Transverse colon (tissue), 4 donors: ENCODE measurements at regions not wholly inside any gene's neighbourhood (a gene's known extent, or its start where the extent isn't known, plus 50 kb on each side); places are given as distances from the start of the nearest gene placed in this dataset.
"Not testable (repeated sequence)": the region's sequence is repeated elsewhere in the genome, so short reads cannot be mapped to it uniquely, and the experiment has no call there.

ENCODE experiments used
- DNase-seq: peaks from one replicate; pipeline ENCODE4 v3.0.0-alpha.2; 2019
- H3K27ac ChIP-seq, 4 donors: fragments of 200-600 bp; sonication (generic); 2 replicates each; pipeline ENCODE4 v1.5.1; 2016 to 2018; ENCODE audit warnings: inconsistent platforms in 4 of 4
- H3K27me3 ChIP-seq: fragments of 200-600 bp; sonication (generic); 2 replicates; pipeline ENCODE4 v1.5.1; 2017; ENCODE audit warnings: inconsistent platforms
- H3K36me3 ChIP-seq, 4 donors: fragments of 200-600 bp; sonication (generic); 2 replicates each; pipeline ENCODE4 v1.5.1; 2017 to 2019; ENCODE audit warnings: inconsistent platforms in 4 of 4
- H3K4me1 ChIP-seq, 4 donors: fragments of 200-600 bp; sonication (generic); 2 replicates each; pipeline ENCODE4 v1.5.1; 2017 to 2020; ENCODE audit warnings: inconsistent platforms in 4 of 4
- H3K4me3 ChIP-seq, 4 donors: fragments of 200-600 bp; sonication (generic); 1 replicate in 1 of 4; 2 replicates in 3 of 4; pipeline versions ENCODE4 v1.5.1 to v1.6.1; 2017 to 2019; ENCODE audit warnings: inconsistent platforms in 4 of 4
- H3K9me3 ChIP-seq, 2 donors: fragments of 200-600 bp; sonication (generic); 2 replicates each; pipeline ENCODE4 v1.5.1; 2017 to 2019; ENCODE audit warnings: inconsistent platforms in 2 of 2
- EP300 ChIP-seq: sonication (generic); formaldehyde crosslinking; IDR thresholded peaks from one replicate; pipeline ENCODE4 v1.6.1; 2017; ENCODE audit warnings: antibody characterized with exemption, low read depth
- POLR2A ChIP-seq: fragments of 450-650 bp; IDR thresholded peaks from one replicate; pipeline ENCODE4 v1.6.1; 2016; ENCODE audit warnings: antibody characterized with exemption, mild to moderate bottlenecking, moderate library complexity
- POLR2AphosphoS5 ChIP-seq, 3 donors: sonication (generic); formaldehyde crosslinking; IDR thresholded peaks; one replicate each; pipeline ENCODE4 v1.6.1; 2016; ENCODE audit warnings: antibody characterized with exemption in 3 of 3
- WGBS, 2 donors: methylation state at CpG; one replicate each; pipeline ENCODE4 v1.1.5; 2018; ENCODE audit warnings: low coverage in 1 of 2; 5-methylcytosine and 5-hydroxymethylcytosine counted together
- in situ Hi-C, 4 donors: fragments of 200-750 bp; cut with MboI; loops; one replicate each; pipeline versions ENCODE4 v1.15.0 to v1.15.1; 2017; ENCODE audit warnings: low sequenced_read_pairs in 3 of 4, low pct_ligation_motif_present in 1 of 4, low pct_unique_long_range_greater_than_20kb in 1 of 4
- intact Hi-C: fragments of 100-400 bp; cut with DNase I; formaldehyde crosslinking; loops from one replicate; pipeline ENCODE4 v1.15.1; 2023; ENCODE audit warnings: low total_unique reads
- TF ChIP-seq, protein P1 (sequence below), 5 experiments: fragments of 200-600 bp in 3 of 5; fragments of 450-650 bp in 2 of 5; sonication (generic) in 3 of 5; IDR thresholded peaks; 1 replicate in 2 of 5; 2 replicates in 3 of 5; pipeline ENCODE4 v1.5.1; 2016 to 2017; ENCODE audit warnings: antibody characterized with exemption in 5 of 5, inconsistent platforms in 3 of 5, mild to moderate bottlenecking in 2 of 5, moderate library complexity in 1 of 5

DNA sequence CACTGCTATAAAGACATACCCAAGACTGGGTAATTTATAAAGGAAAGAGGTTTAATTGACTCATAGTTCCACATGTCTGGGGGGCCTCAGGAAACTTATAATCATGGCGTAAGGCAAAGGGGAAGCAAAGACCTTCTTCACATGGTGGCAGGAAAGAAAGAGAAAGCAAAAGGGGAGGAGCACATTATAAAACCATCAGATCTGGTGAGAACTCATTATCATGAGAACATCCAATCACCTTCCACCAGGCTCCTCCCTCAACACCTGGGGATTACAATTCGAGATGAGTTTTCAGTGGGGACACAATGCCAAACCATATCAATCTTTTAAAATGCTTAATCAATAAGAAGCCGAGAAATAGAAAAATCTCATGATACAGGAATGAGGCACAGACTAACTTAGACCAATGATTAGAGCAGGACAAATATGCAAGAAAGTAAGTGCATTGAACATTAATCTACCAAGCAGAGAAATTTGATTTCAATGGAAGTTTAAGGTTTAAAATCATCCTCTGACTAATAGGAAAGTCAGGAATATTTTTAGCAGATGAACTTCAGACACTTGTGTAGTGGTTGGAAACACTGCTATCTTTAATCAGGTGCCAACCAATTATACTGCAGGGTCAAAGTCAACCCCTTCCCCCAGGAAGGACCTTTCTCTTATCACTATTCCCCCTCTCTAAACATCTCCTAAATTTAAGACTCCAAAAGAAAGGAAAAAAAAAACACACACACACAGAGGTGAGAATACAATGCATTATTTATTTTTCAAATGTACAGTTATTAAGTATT is 259.2 kb downstream of the IRS1 start:
- H3K36me3 ChIP-seq: no peaks in the 10 kb centered on the region
- H3K4me1 ChIP-seq: no peaks in the 10 kb centered on the region
- H3K27me3 ChIP-seq: no peaks in the 10 kb centered on the region
- TF ChIP-seq EP300: no peak
- TF ChIP-seq, protein P1, sequence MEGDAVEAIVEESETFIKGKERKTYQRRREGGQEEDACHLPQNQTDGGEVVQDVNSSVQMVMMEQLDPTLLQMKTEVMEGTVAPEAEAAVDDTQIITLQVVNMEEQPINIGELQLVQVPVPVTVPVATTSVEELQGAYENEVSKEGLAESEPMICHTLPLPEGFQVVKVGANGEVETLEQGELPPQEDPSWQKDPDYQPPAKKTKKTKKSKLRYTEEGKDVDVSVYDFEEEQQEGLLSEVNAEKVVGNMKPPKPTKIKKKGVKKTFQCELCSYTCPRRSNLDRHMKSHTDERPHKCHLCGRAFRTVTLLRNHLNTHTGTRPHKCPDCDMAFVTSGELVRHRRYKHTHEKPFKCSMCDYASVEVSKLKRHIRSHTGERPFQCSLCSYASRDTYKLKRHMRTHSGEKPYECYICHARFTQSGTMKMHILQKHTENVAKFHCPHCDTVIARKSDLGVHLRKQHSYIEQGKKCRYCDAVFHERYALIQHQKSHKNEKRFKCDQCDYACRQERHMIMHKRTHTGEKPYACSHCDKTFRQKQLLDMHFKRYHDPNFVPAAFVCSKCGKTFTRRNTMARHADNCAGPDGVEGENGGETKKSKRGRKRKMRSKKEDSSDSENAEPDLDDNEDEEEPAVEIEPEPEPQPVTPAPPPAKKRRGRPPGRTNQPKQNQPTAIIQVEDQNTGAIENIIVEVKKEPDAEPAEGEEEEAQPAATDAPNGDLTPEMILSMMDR (IDR thresholded peaks at IDR 0.05): no peak
- DNase-seq: no peak
- no peaks in the 10 kb centered on the region for H3K9me3 ChIP-seq
- intact Hi-C loops (no loop called here), in situ Hi-C loops (no loop called here)
- no peak overlapping the region for H3K27ac ChIP-seq
- WGBS, 2 donors: 74 to 82% methylated on average over 3 of the region's 3 CpGs
- H3K4me3 ChIP-seq: no peak overlapping the region

DNA sequence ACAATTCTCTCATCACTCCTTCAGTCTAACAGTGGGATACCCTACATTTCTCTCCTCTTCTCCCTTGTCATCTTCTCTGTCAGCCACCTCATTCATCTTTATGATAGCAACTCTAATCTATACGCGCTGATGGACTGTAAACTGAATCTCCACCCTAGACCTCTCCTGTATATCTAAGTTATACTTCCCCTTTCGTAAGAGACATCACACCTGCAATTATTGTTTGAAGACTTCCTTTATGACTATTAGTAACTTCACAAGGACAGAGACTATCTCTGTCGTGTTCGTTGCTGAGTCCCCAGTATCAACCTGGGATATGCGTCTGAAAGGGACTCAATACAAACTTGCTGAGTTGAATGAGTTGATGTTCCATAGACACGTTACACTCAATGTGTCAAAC is 263.2 kb downstream of the IRS1 start:
- Histone ChIP-seq H3K4me3 (no peak overlapping the region), H3K9me3 (no peaks in the 10 kb centered on the region), H3K4me1 (no peaks in the 10 kb centered on the region), H3K27ac (no peak overlapping the region), H3K36me3 (no peaks in the 10 kb centered on the region), H3K27me3 (no peaks in the 10 kb centered on the region)
- DNase-seq: no peak
- TF ChIP-seq, protein P1 (IDR thresholded peaks at IDR 0.05): no peak
- TF ChIP-seq POLR2AphosphoS5 (IDR thresholded peaks at IDR 0.05): no peak
- in situ Hi-C loops (no loop called here), intact Hi-C loops (no loop called here)
- 89 to 93% methylated on average over 7 of the region's 7 CpGs for WGBS, 2 donors

DNA sequence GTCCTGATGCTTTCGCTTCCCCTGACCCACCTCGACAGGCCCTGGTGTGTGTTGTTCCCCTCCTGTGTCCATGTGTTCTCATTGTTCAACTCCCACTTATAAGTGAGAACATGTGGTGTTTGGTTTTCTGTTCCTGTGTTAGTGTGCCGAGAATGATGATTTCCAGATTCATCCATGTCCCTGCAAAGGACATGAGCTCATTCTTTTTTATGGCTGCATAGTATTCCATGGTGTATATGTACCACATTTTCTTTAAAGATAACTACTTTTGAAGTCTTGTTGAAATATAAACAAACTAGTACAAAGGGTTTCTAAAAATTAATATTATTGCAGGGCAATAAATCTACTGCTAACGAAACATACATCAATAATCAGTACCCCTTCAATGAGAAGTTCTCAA is 266.6 kb downstream of the IRS1 start:
- H3K4me1 ChIP-seq, H3K4me3 ChIP-seq, DNase-seq, intact Hi-C loops, H3K27ac ChIP-seq, H3K9me3 ChIP-seq, H3K27me3 ChIP-seq, in situ Hi-C loops, H3K36me3 ChIP-seq: not testable (repeated sequence)
- WGBS, 2 donors: 71 to 82% methylated on average over 4 of the region's 4 CpGs

DNA sequence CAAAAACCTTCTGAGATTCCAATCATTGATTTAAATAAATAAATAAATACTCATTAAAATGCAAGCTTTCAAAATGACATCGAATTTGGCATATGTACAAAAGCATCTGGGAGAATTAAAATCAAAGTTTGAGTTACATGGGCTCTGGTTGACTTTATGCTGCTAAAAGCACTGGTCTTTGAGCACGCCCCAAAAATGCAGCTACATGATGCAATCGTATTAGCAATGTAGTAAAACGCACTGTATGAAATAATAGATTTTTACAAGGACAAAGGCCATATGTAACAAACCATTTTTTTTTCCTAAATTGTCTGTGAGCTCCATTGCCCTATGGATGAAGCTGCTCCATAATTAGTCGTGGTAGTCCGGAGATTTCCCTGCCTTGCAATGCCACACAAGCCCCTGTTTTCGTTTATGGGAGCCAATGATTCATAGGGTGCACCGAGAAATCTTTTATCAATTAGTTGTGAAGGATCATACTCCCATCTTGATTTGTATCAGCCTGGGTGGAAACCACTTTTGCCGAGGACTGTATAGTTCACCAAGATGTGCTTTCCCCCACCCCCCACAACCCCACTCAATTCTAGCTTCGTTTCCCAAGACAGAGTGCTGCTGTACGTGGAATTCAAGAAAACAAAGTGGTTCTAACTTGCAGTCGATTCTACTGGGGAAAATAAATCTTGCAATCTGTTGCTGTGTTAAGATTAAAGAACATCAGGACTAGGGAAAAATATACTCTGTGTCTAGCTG is 268.4 kb downstream of the IRS1 start:
- intact Hi-C loops (no loop called here), in situ Hi-C loops (no loop called here)
- no peaks in the 10 kb centered on the region for H3K4me1 ChIP-seq
- DNase-seq: no peak
- H3K4me3 ChIP-seq: no peak overlapping the region
- TF ChIP-seq, protein P1 (IDR thresholded peaks at IDR 0.05): no peak
- no peaks in the 10 kb centered on the region for H3K27me3 ChIP-seq
- H3K36me3 ChIP-seq: no peaks in the 10 kb centered on the region
- H3K9me3 ChIP-seq: no peaks in the 10 kb centered on the region
- 83 to 87% methylated on average over 10 to 12 of the region's 12 CpGs for WGBS, 2 donors
- no peak overlapping the region for H3K27ac ChIP-seq

DNA sequence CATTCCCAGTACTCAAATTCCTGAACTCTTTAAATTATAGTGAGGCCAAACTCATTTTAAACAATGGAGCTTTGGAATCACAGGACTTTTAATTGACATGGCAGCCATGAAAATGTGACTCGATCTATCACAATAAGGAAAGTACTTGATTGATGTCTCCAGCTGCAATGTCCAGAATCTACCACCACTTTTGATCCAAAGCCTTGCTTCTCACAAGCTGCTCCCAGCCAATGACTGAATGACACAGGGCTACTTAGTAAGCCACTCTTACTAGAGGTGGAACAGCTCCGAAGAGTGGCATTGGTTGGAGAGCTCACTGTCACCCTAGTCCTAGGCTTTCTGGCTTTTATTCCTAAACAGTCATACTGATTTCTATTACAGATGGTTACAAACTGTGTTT is 270.1 kb downstream of the IRS1 start:
- Histone ChIP-seq H3K9me3 (no peaks in the 10 kb centered on the region), H3K27ac (no peak overlapping the region), H3K4me1 (no peaks in the 10 kb centered on the region), H3K4me3 (no peak overlapping the region), H3K36me3 (no peaks in the 10 kb centered on the region), H3K27me3 (no peaks in the 10 kb centered on the region)
- DNase-seq: no peak
- in situ Hi-C loops: no loop called here
- 92 to 100% methylated on average over 2 of the region's 2 CpGs for WGBS, 2 donors
- TF ChIP-seq, protein P1 (IDR thresholded peaks at IDR 0.05): no peak
- no peak for TF ChIP-seq EP300
- TF ChIP-seq POLR2AphosphoS5 (IDR thresholded peaks at IDR 0.05): no peak
- no peak for TF ChIP-seq POLR2A
- intact Hi-C loops: no loop called here
